ENCODE measurements at regions not wholly inside any gene's neighbourhood (a gene's known extent, or its start where the extent isn't known, plus 50 kb on each side); places are given as distances from the start of the nearest gene placed in this dataset.

GRCh38 chr2:4295680-4296079 is 592.3 kb downstream of the DCDC2C start:
- no peak overlapping the region for H3K4me3 ChIP-seq (ENCODE audit: low read depth in 1 of 2, low read length in 2 of 2)
- H3K4me2 ChIP-seq (ENCODE audit: insufficient read depth, low read length), result no peak overlapping the region
- H3K27ac ChIP-seq (ENCODE audit: low read length), result no peak overlapping the region
- H3K36me3 ChIP-seq (ENCODE audit: insufficient read depth, low read length), result no peaks in the 10 kb centered on the region
- no peaks in the 10 kb centered on the region for H3K9me3 ChIP-seq (ENCODE audit: insufficient read depth, low read length, severe bottlenecking)
- H4K20me1 ChIP-seq (ENCODE audit: insufficient read depth, low read length), result no peaks in the 10 kb centered on the region
- H2AFZ ChIP-seq (ENCODE audit: low read depth, low read length), result no peak overlapping the region
- no peaks in the 10 kb centered on the region for H3K27me3 ChIP-seq (ENCODE audit: insufficient read depth, low read length, poor library complexity)
- H3K79me2 ChIP-seq (ENCODE audit: insufficient read depth, low read length), result no peaks in the 10 kb centered on the region
- H3K4me1 ChIP-seq (ENCODE audit: insufficient read depth, low read length), result peaks cover 8% of the 10 kb centered on the region; the same call in 1 of the 2 replicates
- no peak overlapping the region for H3K9ac ChIP-seq (ENCODE audit: low read depth, low read length)
- ATAC-seq (ENCODE audit: insufficient read depth, low read depth), result no peak
- TF ChIP-seq EZH2 (IDR thresholded peaks at IDR 0.05; ENCODE audit: borderline replicate concordance, low read depth, low read length, severe bottlenecking) (no peak), CTCF (IDR thresholded peaks at IDR 0.05; ENCODE audit: borderline replicate concordance, extremely low read depth, low read length, poor library complexity, severe bottlenecking) (no peak)
- no peak for DNase-seq

GRCh38 chr2:4300616-4301015 is 597.2 kb downstream of the DCDC2C start:
- Histone ChIP-seq H2AFZ (ENCODE audit: low read depth, low read length) (no peak overlapping the region), H3K9me3 (ENCODE audit: insufficient read depth, low read length, severe bottlenecking) (no peaks in the 10 kb centered on the region), H3K4me1 (ENCODE audit: insufficient read depth, low read length) (peaks cover 8% of the 10 kb centered on the region; the same call in 1 of the 2 replicates), H3K4me3 (ENCODE audit: low read depth in 1 of 2, low read length in 2 of 2) (no peak overlapping the region), H3K36me3 (ENCODE audit: insufficient read depth, low read length) (no peaks in the 10 kb centered on the region), H4K20me1 (ENCODE audit: insufficient read depth, low read length) (no peaks in the 10 kb centered on the region), H3K27me3 (ENCODE audit: insufficient read depth, low read length, poor library complexity) (no peaks in the 10 kb centered on the region), H3K4me2 (ENCODE audit: insufficient read depth, low read length) (no peak overlapping the region), H3K27ac (ENCODE audit: low read length) (no peak overlapping the region), H3K9ac (ENCODE audit: low read depth, low read length) (no peak overlapping the region), H3K79me2 (ENCODE audit: insufficient read depth, low read length) (no peaks in the 10 kb centered on the region)
- DNase-seq (no peak), ATAC-seq (ENCODE audit: insufficient read depth, low read depth) (no peak)
- TF ChIP-seq EZH2 (IDR thresholded peaks at IDR 0.05; ENCODE audit: borderline replicate concordance, low read depth, low read length, severe bottlenecking) (no peak), CTCF (IDR thresholded peaks at IDR 0.05; ENCODE audit: borderline replicate concordance, extremely low read depth, low read length, poor library complexity, severe bottlenecking) (no peak)

DNA sequence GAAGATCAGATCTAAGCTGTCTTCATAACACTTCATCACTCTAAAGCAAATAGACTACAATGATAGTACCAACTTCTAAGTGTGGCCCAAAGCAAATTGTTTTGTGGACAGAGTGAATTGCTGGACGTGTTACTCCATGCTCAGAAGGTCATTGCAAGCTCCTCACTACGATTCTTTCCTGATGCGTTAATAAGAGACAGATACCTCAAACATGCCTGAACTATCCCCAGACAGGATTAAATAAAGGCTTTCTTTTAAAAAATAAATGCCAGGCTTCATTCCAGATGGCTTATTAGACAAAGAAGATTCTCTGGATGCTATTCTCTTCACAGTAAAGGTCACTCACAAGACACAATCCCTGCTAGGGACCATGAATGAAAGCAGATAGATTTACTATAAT is 621.2 kb downstream of the DCDC2C start:
- Histone ChIP-seq H4K20me1 (ENCODE audit: insufficient read depth, low read length) (no peaks in the 10 kb centered on the region), H3K4me3 (ENCODE audit: low read depth in 1 of 2, low read length in 2 of 2) (no peak overlapping the region), H3K4me1 (ENCODE audit: insufficient read depth, low read length) (no peaks in the 10 kb centered on the region), H2AFZ (ENCODE audit: low read depth, low read length) (no peak overlapping the region), H3K27ac (ENCODE audit: low read length) (no peak overlapping the region), H3K36me3 (ENCODE audit: insufficient read depth, low read length) (no peaks in the 10 kb centered on the region), H3K9me3 (ENCODE audit: insufficient read depth, low read length, severe bottlenecking) (no peaks in the 10 kb centered on the region), H3K9ac (ENCODE audit: low read depth, low read length) (no peak overlapping the region), H3K4me2 (ENCODE audit: insufficient read depth, low read length) (no peak overlapping the region), H3K27me3 (ENCODE audit: insufficient read depth, low read length, poor library complexity) (no peaks in the 10 kb centered on the region), H3K79me2 (ENCODE audit: insufficient read depth, low read length) (no peaks in the 10 kb centered on the region)
- no peak for ATAC-seq (ENCODE audit: insufficient read depth, low read depth)
- no peak for TF ChIP-seq CTCF (IDR thresholded peaks at IDR 0.05; ENCODE audit: borderline replicate concordance, extremely low read depth, low read length, poor library complexity, severe bottlenecking)
- no peak for TF ChIP-seq EZH2 (IDR thresholded peaks at IDR 0.05; ENCODE audit: borderline replicate concordance, low read depth, low read length, severe bottlenecking)
- no peak for DNase-seq

- Histone ChIP-seq H4K20me1 (ENCODE audit: insufficient read depth, low read length) (no peaks in the 10 kb centered on the region), H3K9me3 (ENCODE audit: insufficient read depth, low read length, severe bottlenecking) (no peaks in the 10 kb centered on the region), H2AFZ (ENCODE audit: low read depth, low read length) (no peak overlapping the region), H3K4me1 (ENCODE audit: insufficient read depth, low read length) (no peaks in the 10 kb centered on the region), H3K4me2 (ENCODE audit: insufficient read depth, low read length) (no peak overlapping the region), H3K36me3 (ENCODE audit: insufficient read depth, low read length) (no peaks in the 10 kb centered on the region), H3K79me2 (ENCODE audit: insufficient read depth, low read length) (no peaks in the 10 kb centered on the region), H3K27ac (ENCODE audit: low read length) (no peak overlapping the region), H3K4me3 (ENCODE audit: low read depth in 1 of 2, low read length in 2 of 2) (no peak overlapping the region), H3K27me3 (ENCODE audit: insufficient read depth, low read length, poor library complexity) (no peaks in the 10 kb centered on the region), H3K9ac (ENCODE audit: low read depth, low read length) (no peak overlapping the region)
- ATAC-seq (ENCODE audit: insufficient read depth, low read depth) (no peak), DNase-seq (no peak)
- TF ChIP-seq CTCF (IDR thresholded peaks at IDR 0.05; ENCODE audit: borderline replicate concordance, extremely low read depth, low read length, poor library complexity, severe bottlenecking) (no peak), EZH2 (IDR thresholded peaks at IDR 0.05; ENCODE audit: borderline replicate concordance, low read depth, low read length, severe bottlenecking) (no peak)
Observed at GRCh38 chr2:4336864-4337263, 633.5 kb downstream of the DCDC2C start.

Measured in DND-41 (cell line).